ENCODE measurements at regions not wholly inside any gene's neighbourhood (a gene's known extent, or its start where the extent isn't known, plus 50 kb on each side); places are given as distances from the start of the nearest gene placed in this dataset.

GRCh38 chr9:118734696-118735095 is 634.5 kb downstream of the BRINP1 start (continued):
- TF ChIP-seq JUND (IDR thresholded peaks at IDR 0.05; ENCODE audit: low read depth, low read length) (no peak), ETV6 (conservative IDR thresholded peaks at IDR 0.05 in 1 of 2, IDR thresholded peaks at IDR 0.05 in 1 of 2; ENCODE audit: borderline replicate concordance in 1 of 2, low read depth in 1 of 2) (no peak), YBX1 (IDR thresholded peaks at IDR 0.05) (no peak), RUNX3 (IDR thresholded peaks at IDR 0.05; ENCODE audit: low read length) (no peak), CBX3 (IDR thresholded peaks at IDR 0.05; ENCODE audit: borderline replicate concordance, low read depth) (no peak), PBX3 (IDR thresholded peaks at IDR 0.05; ENCODE audit: insufficient replicate concordance, low read depth, low read length) (no peak), ATF3 (IDR thresholded peaks at IDR 0.05; ENCODE audit: borderline replicate concordance, extremely low read depth, low read depth, low read length) (no peak), MLLT1 (IDR thresholded peaks at IDR 0.05) (no peak)

GRCh38 chr9:118736406-118736805 is 632.8 kb downstream of the BRINP1 start:
- H2AFZ ChIP-seq (ENCODE audit: control insufficient read depth, low read depth, low read length): no peak overlapping the region
- intact Hi-C loops (cut with micrococcal nuclease; ENCODE audit: unreplicated experiment) (no loop called here), in situ Hi-C loops (cut with MboI) (no loop called here)
- no peaks in the 10 kb centered on the region; the same call in 2 of the 3 replicates for H3K9me3 ChIP-seq (replicated peaks; ENCODE audit: control insufficient read depth, insufficient read depth, low read length)
- no peak overlapping the region for H3K4me3 ChIP-seq
- ChIA-PET CTCF (no interaction called here), POLR2A (no interaction called here), SMC1A (ENCODE audit: uncharacterized antibody, unreplicated experiment) (no interaction called here), RAD21 (ENCODE audit: unreplicated experiment) (no interaction called here)
- no peaks in the 10 kb centered on the region for H3K36me3 ChIP-seq (ENCODE audit: control insufficient read depth in 2 of 2, insufficient read depth in 2 of 2, low read length in 1 of 2)
- ATAC-seq (no peak), FAIRE-seq (no peak), DNase-seq (ENCODE audit: low read depth, low spot score) (no peak)
- no TSS peak for BruUV-seq (replicated peaks)
- TF ChIP-seq RAD21 (IDR thresholded peaks at IDR 0.05; ENCODE audit: insufficient read depth, low read depth, low read length) (no peak), TCF7 (IDR thresholded peaks at IDR 0.05; ENCODE audit: borderline replicate concordance) (no peak)
- H3K4me1 ChIP-seq (ENCODE audit: control insufficient read depth, insufficient read depth, low read length): no peaks in the 10 kb centered on the region
- no peak overlapping the region for H3K27ac ChIP-seq (ENCODE audit: control insufficient read depth, insufficient read depth)
- H3K79me2 ChIP-seq (ENCODE audit: control insufficient read depth, insufficient read depth, low read length): no peaks in the 10 kb centered on the region
- no peak overlapping the region for H3K4me2 ChIP-seq (ENCODE audit: control insufficient read depth, insufficient read depth)
- no peaks in the 10 kb centered on the region for H4K20me1 ChIP-seq (ENCODE audit: control insufficient read depth, insufficient read depth)
- H3K9ac ChIP-seq (ENCODE audit: control insufficient read depth, insufficient read depth, low read length): no peak overlapping the region
- H3K27me3 ChIP-seq (replicated peaks in 1 of 2; ENCODE audit: control insufficient read depth in 2 of 2, insufficient read depth in 2 of 2, low read length in 1 of 2): no peaks in the 10 kb centered on the region

All from GM12878 (cell line).